SU-DHL-6 (cell line): ENCODE measurements at regions not wholly inside any gene's neighbourhood (a gene's known extent, or its start where the extent isn't known, plus 50 kb on each side); places are given as distances from the start of the nearest gene placed in this dataset.

Source experiments
- CTCF ChIP-seq: fragments of 200-600 bp; sonication (generic); IDR thresholded peaks from one replicate; pipeline ENCODE4 v1.5.1; 2017; ENCODE audit warnings: antibody characterized with exemption, mild to moderate bottlenecking, low read length, moderate library complexity; ENCODE audit not compliant: insufficient read depth, poor library complexity, severe bottlenecking
- EZH2phosphoT487 ChIP-seq: fragments of 200-600 bp; sonication (generic), shearing (Covaris generic); conservative IDR thresholded peaks from 2 replicates; pipeline ENCODE4 v1.6.1; 2018; ENCODE audit warnings: mild to moderate bottlenecking, antibody characterized with exemption, low read length, moderate library complexity, mixed read lengths

GRCh38 chr11:95584180-95584579, 205.4 kb downstream of the FAM76B start:
- no peak for TF ChIP-seq CTCF
- TF ChIP-seq EZH2phosphoT487 = no peak
